ENCODE measurements at regions not wholly inside any gene's neighbourhood (a gene's known extent, or its start where the extent isn't known, plus 50 kb on each side); places are given as distances from the start of the nearest gene placed in this dataset.

- H3K27me3 ChIP-seq (replicated peaks; ENCODE audit: insufficient read depth), result no peaks in the 10 kb centered on the region
- no peak overlapping the region for H3K27ac ChIP-seq
- TF ChIP-seq CTCF (IDR thresholded peaks at IDR 0.05), result no peak
- H3K9me3 ChIP-seq, result no peaks in the 10 kb centered on the region
- ATAC-seq (ENCODE audit: insufficient number of reproducible peaks, low FRiP score, low read depth) (no peak), DNase-seq (ENCODE audit: low spot score) (no peak)
- H3K36me3 ChIP-seq, result no peaks in the 10 kb centered on the region
- no peaks in the 10 kb centered on the region for H3K4me1 ChIP-seq (ENCODE audit: control insufficient read depth in 1 of 2, low read depth in 2 of 2)
- H3K4me3 ChIP-seq, result no peak overlapping the region
Observed at GRCh38 chr2:35997488-35997887, 358.1 kb upstream of the CRIM1 start.

- ATAC-seq (ENCODE audit: insufficient number of reproducible peaks, low FRiP score, low read depth) (no peak), DNase-seq (ENCODE audit: low spot score) (no peak)
- Histone ChIP-seq H3K4me3 (no peak overlapping the region), H3K27me3 (replicated peaks; ENCODE audit: insufficient read depth) (no peaks in the 10 kb centered on the region), H3K27ac (no peak overlapping the region), H3K9me3 (no peaks in the 10 kb centered on the region), H3K36me3 (no peaks in the 10 kb centered on the region), H3K4me1 (ENCODE audit: control insufficient read depth in 1 of 2, low read depth in 2 of 2) (no peaks in the 10 kb centered on the region)
- no peak for TF ChIP-seq CTCF (IDR thresholded peaks at IDR 0.05)
Observed at GRCh38 chr2:35989503-35989902, 366.1 kb upstream of the CRIM1 start.

- DNase-seq (ENCODE audit: low spot score) (no peak), ATAC-seq (ENCODE audit: insufficient number of reproducible peaks, low FRiP score, low read depth) (no peak)
- no peaks in the 10 kb centered on the region for H3K4me1 ChIP-seq (ENCODE audit: control insufficient read depth in 1 of 2, low read depth in 2 of 2)
- H3K27me3 ChIP-seq (replicated peaks; ENCODE audit: insufficient read depth), result no peaks in the 10 kb centered on the region
- no peak overlapping the region for H3K4me3 ChIP-seq
- TF ChIP-seq CTCF (IDR thresholded peaks at IDR 0.05), result no peak
- H3K36me3 ChIP-seq, result no peaks in the 10 kb centered on the region
- H3K27ac ChIP-seq, result no peak overlapping the region
- H3K9me3 ChIP-seq, result no peaks in the 10 kb centered on the region
Observed at GRCh38 chr2:35989040-35989439, 366.5 kb upstream of the CRIM1 start.

- no peak overlapping the region for H3K27ac ChIP-seq
- H3K4me1 ChIP-seq (ENCODE audit: control insufficient read depth in 1 of 2, low read depth in 2 of 2), result no peaks in the 10 kb centered on the region
- no peak overlapping the region for H3K4me3 ChIP-seq
- H3K27me3 ChIP-seq (replicated peaks; ENCODE audit: insufficient read depth), result no peaks in the 10 kb centered on the region
- H3K36me3 ChIP-seq, result no peaks in the 10 kb centered on the region
- no peaks in the 10 kb centered on the region for H3K9me3 ChIP-seq
- no peak for DNase-seq (ENCODE audit: low spot score)
- no peak for ATAC-seq (ENCODE audit: insufficient number of reproducible peaks, low FRiP score, low read depth)
- no peak for TF ChIP-seq CTCF (IDR thresholded peaks at IDR 0.05)
Observed at GRCh38 chr2:35986871-35987270, 368.7 kb upstream of the CRIM1 start.

GRCh38 chr2:35978218-35978617 lies 377.4 kb upstream of the CRIM1 start:
- no peak for TF ChIP-seq CTCF (IDR thresholded peaks at IDR 0.05)
- DNase-seq (ENCODE audit: low spot score) (no peak), ATAC-seq (ENCODE audit: insufficient number of reproducible peaks, low FRiP score, low read depth) (no peak)
- Histone ChIP-seq H3K9me3 (no peaks in the 10 kb centered on the region), H3K4me1 (ENCODE audit: control insufficient read depth in 1 of 2, low read depth in 2 of 2) (no peaks in the 10 kb centered on the region), H3K27ac (no peak overlapping the region), H3K36me3 (no peaks in the 10 kb centered on the region), H3K27me3 (replicated peaks; ENCODE audit: insufficient read depth) (no peaks in the 10 kb centered on the region), H3K4me3 (no peak overlapping the region)
